ENCODE measurements at regions not wholly inside any gene's neighbourhood (a gene's known extent, or its start where the extent isn't known, plus 50 kb on each side); places are given as distances from the start of the nearest gene placed in this dataset.
"Not testable (repeated sequence)": the region's sequence is repeated elsewhere in the genome, so short reads cannot be mapped to it uniquely, and the experiment has no call there.

- Mint-ChIP-seq H3K36me3 (peaks cover 11% of the 10 kb centered on the region), H3K27me3 (no peaks in the 10 kb centered on the region), H3K4me3 (peak overlapping the region; percentile 15)
Observed at GRCh38 chr12:4152145-4152795, 121.3 kb upstream of the CCND2 start.

GRCh38 chr12:4151362-4152121 lies 122.0 kb upstream of the CCND2 start:
- Mint-ChIP-seq H3K27me3 (no peaks in the 10 kb centered on the region), H3K4me3 (no peak overlapping the region), H3K36me3 (peaks cover 11% of the 10 kb centered on the region), H3K9me3 (peaks cover 5% of the 10 kb centered on the region), H3K27ac (peak overlapping the region; percentile 90), H3K4me1 (peaks cover 75% of the 10 kb centered on the region)

More at GRCh38 chr12:4152145-4152795, 121.3 kb upstream of the CCND2 start:
- Mint-ChIP-seq H3K9me3 (peaks cover 5% of the 10 kb centered on the region), H3K4me1 (peaks cover 73% of the 10 kb centered on the region), H3K27ac (peak overlapping the region; percentile 89)

- H3K36me3 Mint-ChIP-seq, H3K4me3 Mint-ChIP-seq, H3K27me3 Mint-ChIP-seq, H3K9me3 Mint-ChIP-seq: not testable (repeated sequence)
- Mint-ChIP-seq H3K4me1 (peaks cover 78% of the 10 kb centered on the region), H3K27ac (peak overlapping the region; percentile 41)
Observed at GRCh38 chr12:4150355-4150754, 123.2 kb upstream of the CCND2 start.

- H3K36me3 Mint-ChIP-seq, result peaks cover 10% of the 10 kb centered on the region
- peaks cover 78% of the 10 kb centered on the region for H3K4me1 Mint-ChIP-seq
- H3K9me3 Mint-ChIP-seq, result peaks cover 5% of the 10 kb centered on the region
- H3K27me3 Mint-ChIP-seq, result no peaks in the 10 kb centered on the region
- H3K4me3 Mint-ChIP-seq, result no peak overlapping the region
- peak overlapping the region; percentile 92 for H3K27ac Mint-ChIP-seq
Observed at GRCh38 chr12:4148418-4149056, 125.0 kb upstream of the CCND2 start.

- Mint-ChIP-seq H3K4me1 (peaks cover 75% of the 10 kb centered on the region), H3K36me3 (peaks cover 10% of the 10 kb centered on the region), H3K27ac (peak overlapping the region; percentile 98), H3K4me3 (peak overlapping the region; percentile 43), H3K27me3 (no peaks in the 10 kb centered on the region), H3K9me3 (peaks cover 5% of the 10 kb centered on the region)
Observed at GRCh38 chr12:4147031-4147481, 126.5 kb upstream of the CCND2 start.

GRCh38 chr12:4145990-4146859 lies 127.3 kb upstream of the CCND2 start:
- Mint-ChIP-seq H3K4me3 (peak overlapping the region; percentile 43), H3K27me3 (no peaks in the 10 kb centered on the region), H3K27ac (peak overlapping the region; percentile 98), H3K9me3 (peaks cover 1% of the 10 kb centered on the region), H3K36me3 (peaks cover 7% of the 10 kb centered on the region), H3K4me1 (peaks cover 73% of the 10 kb centered on the region)

- Mint-ChIP-seq H3K27ac (peak overlapping the region; percentile 78), H3K4me3 (peak overlapping the region; percentile 43), H3K4me1 (peaks cover 82% of the 10 kb centered on the region), H3K36me3 (no peaks in the 10 kb centered on the region), H3K27me3 (no peaks in the 10 kb centered on the region), H3K9me3 (no peaks in the 10 kb centered on the region)
Observed at GRCh38 chr12:4144676-4145075, 128.9 kb upstream of the CCND2 start.

GRCh38 chr12:4143896-4144295 lies 129.7 kb upstream of the CCND2 start:
- Mint-ChIP-seq H3K36me3 (no peaks in the 10 kb centered on the region), H3K27ac (peak overlapping the region; percentile 78), H3K9me3 (no peaks in the 10 kb centered on the region), H3K27me3 (no peaks in the 10 kb centered on the region), H3K4me1 (peaks cover 87% of the 10 kb centered on the region), H3K4me3 (peak overlapping the region; percentile 32)

GRCh38 chr12:4141348-4142270 lies 132.0 kb upstream of the CCND2 start:
- Mint-ChIP-seq H3K27ac (peak overlapping the region; percentile 55), H3K4me1 (peaks cover 76% of the 10 kb centered on the region), H3K27me3 (no peaks in the 10 kb centered on the region), H3K4me3 (peak overlapping the region; percentile 81), H3K9me3 (no peaks in the 10 kb centered on the region), H3K36me3 (no peaks in the 10 kb centered on the region)

- peak overlapping the region; percentile 55 for H3K27ac Mint-ChIP-seq
- peaks cover 1% of the 10 kb centered on the region for H3K36me3 Mint-ChIP-seq
- no peaks in the 10 kb centered on the region for H3K27me3 Mint-ChIP-seq
- H3K4me3 Mint-ChIP-seq, result no peak overlapping the region
- peaks cover 76% of the 10 kb centered on the region for H3K4me1 Mint-ChIP-seq
- H3K9me3 Mint-ChIP-seq, result no peaks in the 10 kb centered on the region
Observed at GRCh38 chr12:4140581-4141301, 132.8 kb upstream of the CCND2 start.

- peaks cover 3% of the 10 kb centered on the region for H3K36me3 Mint-ChIP-seq
- H3K4me1 Mint-ChIP-seq, result peaks cover 69% of the 10 kb centered on the region
- no peak overlapping the region for H3K27ac Mint-ChIP-seq
- H3K9me3 Mint-ChIP-seq, result no peaks in the 10 kb centered on the region
- H3K4me3 Mint-ChIP-seq, result no peak overlapping the region
- no peaks in the 10 kb centered on the region for H3K27me3 Mint-ChIP-seq
Observed at GRCh38 chr12:4139191-4139590, 134.4 kb upstream of the CCND2 start.

GRCh38 chr12:4138532-4138931 lies 135.0 kb upstream of the CCND2 start:
- H3K36me3 Mint-ChIP-seq, H3K9me3 Mint-ChIP-seq, H3K4me3 Mint-ChIP-seq, H3K27me3 Mint-ChIP-seq, H3K27ac Mint-ChIP-seq: not testable (repeated sequence)
- H3K4me1 Mint-ChIP-seq, result peaks cover 66% of the 10 kb centered on the region

- no peak overlapping the region for H3K4me3 Mint-ChIP-seq
- H3K4me1 Mint-ChIP-seq, result peaks cover 65% of the 10 kb centered on the region
- H3K9me3 Mint-ChIP-seq, result no peaks in the 10 kb centered on the region
- peaks cover 5% of the 10 kb centered on the region for H3K36me3 Mint-ChIP-seq
- no peak overlapping the region for H3K27ac Mint-ChIP-seq
- H3K27me3 Mint-ChIP-seq, result no peaks in the 10 kb centered on the region
Observed at GRCh38 chr12:4138051-4138450, 135.5 kb upstream of the CCND2 start.

- peaks cover 60% of the 10 kb centered on the region for H3K4me1 Mint-ChIP-seq
- peaks cover 7% of the 10 kb centered on the region for H3K36me3 Mint-ChIP-seq
- no peak overlapping the region for H3K4me3 Mint-ChIP-seq
- H3K27me3 Mint-ChIP-seq, result no peaks in the 10 kb centered on the region
- peak overlapping the region; percentile 70 for H3K27ac Mint-ChIP-seq
- H3K9me3 Mint-ChIP-seq, result no peaks in the 10 kb centered on the region
Observed at GRCh38 chr12:4137441-4137840, 136.1 kb upstream of the CCND2 start.
